SK-N-SH treated with all-trans-retinoic acid at 6 μM for 48 hours (cell line): ENCODE measurements at regions not wholly inside any gene's neighbourhood (a gene's known extent, or its start where the extent isn't known, plus 50 kb on each side); places are given as distances from the start of the nearest gene placed in this dataset.
A peak's percentile ranks its signal among the peaks of the same experiment; 100 is the strongest.

Source experiments
- ATAC-seq: fragments of 200-7000 bp; cut with Tn5 transposase; 3 replicates; pipeline ENCODE4 v1.9.1; 2020; ENCODE audit warnings: mild to moderate bottlenecking, moderate library complexity
- ARNTL ChIP-seq: fragments of 450-650 bp; formaldehyde crosslinking; IDR thresholded peaks from 2 replicates; pipeline ENCODE4 v1.5.0; 2020; ENCODE audit warnings: low read depth, mild to moderate bottlenecking, moderate library complexity, borderline replicate concordance
- BACH2 ChIP-seq: fragments of 250-450 bp; sonication (Bioruptor Pico); IDR thresholded peaks from 2 replicates; pipeline ENCODE4 v1.9.0; 2021; ENCODE audit warnings: mild to moderate bottlenecking, borderline replicate concordance
- CSDC2 ChIP-seq: fragments of 250-450 bp; sonication (Bioruptor Pico); IDR thresholded peaks from 2 replicates; pipeline ENCODE4 v1.5.0; 2020; ENCODE audit warnings: mild to moderate bottlenecking, moderate library complexity
- ESRRG ChIP-seq: fragments of 250-450 bp; sonication (Bioruptor Pico); IDR thresholded peaks from 2 replicates; pipeline ENCODE4 v1.6.1; 2021; ENCODE audit warnings: mild to moderate bottlenecking
- GLIS3 ChIP-seq: fragments of 250-450 bp; sonication (Bioruptor Pico); IDR thresholded peaks from 2 replicates; pipeline ENCODE4 v1.5.0; 2020; ENCODE audit warnings: mild to moderate bottlenecking, moderate library complexity
- ISL1 ChIP-seq: fragments of 250-450 bp; sonication (Bioruptor Pico); IDR thresholded peaks from 2 replicates; pipeline ENCODE4 v2.1.2; 2022; ENCODE audit warnings: mild to moderate bottlenecking, moderate library complexity
- OSR1 ChIP-seq: fragments of 250-450 bp; sonication (Bioruptor Pico); IDR thresholded peaks from 2 replicates; pipeline ENCODE4 v1.8.0; 2022; ENCODE audit warnings: moderate library complexity, mild to moderate bottlenecking, inconsistent platforms
- PPARA ChIP-seq: fragments of 250-450 bp; sonication (Bioruptor Pico); IDR thresholded peaks from 2 replicates; pipeline ENCODE4 v1.5.0; 2020; ENCODE audit warnings: mild to moderate bottlenecking, borderline replicate concordance
- SNAI2 ChIP-seq: fragments of 250-450 bp; sonication (Bioruptor Pico); IDR thresholded peaks from 2 replicates; pipeline ENCODE4 v1.5.0; 2020; ENCODE audit warnings: mild to moderate bottlenecking, moderate library complexity
- TOX ChIP-seq: fragments of 250-450 bp; sonication (Bioruptor Pico); IDR thresholded peaks from 2 replicates; pipeline ENCODE4 v1.8.0; 2021; ENCODE audit warnings: mild to moderate bottlenecking, moderate library complexity, borderline replicate concordance
- ZC3H10 ChIP-seq: fragments of 250-450 bp; sonication (Bioruptor Pico); IDR thresholded peaks from 2 replicates; pipeline ENCODE4 v1.5.1; 2021; ENCODE audit warnings: mild to moderate bottlenecking, moderate library complexity
- ZFP3 ChIP-seq: fragments of 250-450 bp; sonication (Bioruptor Pico); IDR thresholded peaks from 2 replicates; pipeline ENCODE4 v1.5.0; 2020; ENCODE audit warnings: mild to moderate bottlenecking, moderate library complexity
- ZFP30 ChIP-seq: fragments of 450-650 bp; formaldehyde crosslinking; IDR thresholded peaks from 2 replicates; pipeline ENCODE4 v1.5.0; 2022; ENCODE audit warnings: mild to moderate bottlenecking, moderate library complexity
- ZNF565 ChIP-seq: fragments of 450-650 bp; formaldehyde crosslinking; conservative IDR thresholded peaks from 2 replicates; pipeline ENCODE4 v1.5.0; 2020; ENCODE audit warnings: low read depth, mild to moderate bottlenecking, moderate library complexity
- ZNF70 ChIP-seq: fragments of 450-650 bp; formaldehyde crosslinking; IDR thresholded peaks from 2 replicates; pipeline ENCODE4 v1.5.0; 2020; ENCODE audit warnings: mild to moderate bottlenecking, moderate library complexity
- ZNF8 ChIP-seq: fragments of 450-650 bp; formaldehyde crosslinking; IDR thresholded peaks from 2 replicates; pipeline ENCODE4 v1.5.0; 2020; ENCODE audit warnings: mild to moderate bottlenecking, moderate library complexity
- TF ChIP-seq, protein P1 (sequence below): fragments of 250-450 bp; sonication (Bioruptor Pico); IDR thresholded peaks from 2 replicates; pipeline ENCODE4 v1.5.0; 2020; ENCODE audit warnings: mild to moderate bottlenecking, moderate library complexity
- TF ChIP-seq, protein P2 (sequence below): fragments of 250-450 bp; sonication (Bioruptor Pico); IDR thresholded peaks from 2 replicates; pipeline ENCODE4 v1.8.0; 2021; ENCODE audit warnings: low read depth, mild to moderate bottlenecking, moderate library complexity, borderline replicate concordance
- TF ChIP-seq, protein P3 (sequence below): fragments of 250-450 bp; sonication (Bioruptor Pico); IDR thresholded peaks from 2 replicates; pipeline ENCODE4 v1.5.1; 2021; ENCODE audit warnings: mild to moderate bottlenecking, moderate library complexity
- TF ChIP-seq, protein P4 (sequence below): fragments of 250-450 bp; sonication (Bioruptor Pico); IDR thresholded peaks from 2 replicates; pipeline ENCODE4 v1.8.0; 2020; ENCODE audit warnings: mild to moderate bottlenecking, moderate library complexity, borderline replicate concordance

DNA sequence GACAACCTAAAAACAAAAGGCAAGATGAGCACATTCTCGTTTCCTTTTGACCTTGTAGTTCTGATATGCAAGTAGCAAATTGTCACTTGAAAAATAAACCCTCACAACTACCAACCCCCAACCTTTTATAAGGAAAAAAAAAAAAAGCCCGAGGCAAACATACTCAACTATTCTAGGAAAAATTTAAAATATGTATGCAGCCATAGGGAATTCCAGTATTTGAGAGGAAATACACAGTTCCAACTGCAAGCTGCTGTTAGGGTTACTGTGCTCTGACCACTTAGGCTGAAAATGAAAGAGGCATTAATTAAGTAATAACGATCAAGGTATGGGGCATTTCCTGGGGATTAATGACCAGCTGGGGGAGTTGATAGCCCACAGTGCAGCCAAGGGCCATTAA lies 281.9 kb upstream of the DPH6 start (continued):
- no peak for TF ChIP-seq SNAI2
- TF ChIP-seq, protein P1, sequence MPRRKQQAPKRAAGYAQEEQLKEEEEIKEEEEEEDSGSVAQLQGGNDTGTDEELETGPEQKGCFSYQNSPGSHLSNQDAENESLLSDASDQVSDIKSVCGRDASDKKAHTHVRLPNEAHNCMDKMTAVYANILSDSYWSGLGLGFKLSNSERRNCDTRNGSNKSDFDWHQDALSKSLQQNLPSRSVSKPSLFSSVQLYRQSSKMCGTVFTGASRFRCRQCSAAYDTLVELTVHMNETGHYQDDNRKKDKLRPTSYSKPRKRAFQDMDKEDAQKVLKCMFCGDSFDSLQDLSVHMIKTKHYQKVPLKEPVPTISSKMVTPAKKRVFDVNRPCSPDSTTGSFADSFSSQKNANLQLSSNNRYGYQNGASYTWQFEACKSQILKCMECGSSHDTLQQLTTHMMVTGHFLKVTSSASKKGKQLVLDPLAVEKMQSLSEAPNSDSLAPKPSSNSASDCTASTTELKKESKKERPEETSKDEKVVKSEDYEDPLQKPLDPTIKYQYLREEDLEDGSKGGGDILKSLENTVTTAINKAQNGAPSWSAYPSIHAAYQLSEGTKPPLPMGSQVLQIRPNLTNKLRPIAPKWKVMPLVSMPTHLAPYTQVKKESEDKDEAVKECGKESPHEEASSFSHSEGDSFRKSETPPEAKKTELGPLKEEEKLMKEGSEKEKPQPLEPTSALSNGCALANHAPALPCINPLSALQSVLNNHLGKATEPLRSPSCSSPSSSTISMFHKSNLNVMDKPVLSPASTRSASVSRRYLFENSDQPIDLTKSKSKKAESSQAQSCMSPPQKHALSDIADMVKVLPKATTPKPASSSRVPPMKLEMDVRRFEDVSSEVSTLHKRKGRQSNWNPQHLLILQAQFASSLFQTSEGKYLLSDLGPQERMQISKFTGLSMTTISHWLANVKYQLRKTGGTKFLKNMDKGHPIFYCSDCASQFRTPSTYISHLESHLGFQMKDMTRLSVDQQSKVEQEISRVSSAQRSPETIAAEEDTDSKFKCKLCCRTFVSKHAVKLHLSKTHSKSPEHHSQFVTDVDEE (CRISPR knock-in tag), result no peak

DNA sequence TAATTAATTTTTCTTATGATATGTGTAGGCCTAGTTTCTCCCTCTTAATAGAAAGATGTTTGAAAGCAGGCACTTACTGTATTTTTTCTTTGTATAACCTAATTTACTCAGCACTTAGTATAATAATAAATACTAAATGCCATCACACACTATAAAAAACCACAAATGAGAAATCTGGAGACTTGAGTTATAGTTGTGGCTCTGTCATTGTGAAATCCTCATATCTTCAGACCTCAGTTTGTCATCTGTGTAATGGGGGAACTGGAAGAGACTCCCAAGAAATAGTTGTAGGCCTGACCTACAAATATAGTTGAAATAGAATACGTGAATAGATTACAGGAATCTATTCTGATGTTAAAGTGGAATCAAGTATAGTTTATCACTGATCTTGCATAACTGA lies 287.6 kb upstream of the DPH6 start:
- TF ChIP-seq GLIS3 (CRISPR knock-in tag) (no peak), ZNF70 (CRISPR knock-in tag) (no peak), ISL1 (CRISPR knock-in tag) (peak; percentile 61)
- TF ChIP-seq, all 23 proteins: peak for 1
- no peak for ATAC-seq

DNA sequence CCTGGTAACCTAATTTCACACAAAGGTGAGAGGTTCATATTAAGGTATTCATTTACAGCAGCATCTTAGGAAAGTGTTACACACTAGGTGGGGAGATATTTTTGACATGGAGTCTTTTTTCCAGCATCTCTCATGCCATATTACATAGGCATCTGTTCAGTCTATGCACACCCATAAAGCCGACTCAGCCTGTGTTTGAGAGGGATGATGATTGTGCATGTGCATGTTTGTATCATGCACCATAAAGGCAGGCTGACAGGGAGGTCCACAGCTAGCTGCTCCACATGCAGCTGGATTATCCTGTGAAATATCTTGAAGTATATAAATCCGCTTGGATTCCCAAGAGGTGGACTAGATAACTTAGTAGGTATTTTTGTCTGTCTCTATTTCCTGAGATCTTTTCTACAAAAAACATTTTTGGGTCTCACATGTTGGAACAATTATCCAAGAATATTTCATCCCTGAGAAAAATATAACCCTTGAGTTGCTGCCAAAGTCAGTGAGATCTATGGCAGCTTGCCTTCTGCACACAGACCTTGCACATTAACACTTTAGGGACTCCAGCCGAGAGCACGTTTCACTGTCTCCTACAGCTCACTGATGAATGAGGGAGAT lies 288.4 kb upstream of the DPH6 start:
- no peak for ATAC-seq
- TF ChIP-seq BACH2 (no peak), ESRRG (CRISPR knock-in tag) (no peak), ZNF70 (CRISPR knock-in tag) (no peak), SNAI2 (no peak), ZNF565 (no peak), OSR1 (CRISPR knock-in tag) (no peak), GLIS3 (CRISPR knock-in tag) (no peak), ARNTL (no peak), ZC3H10 (no peak), ZNF8 (CRISPR knock-in tag) (no peak)
- TF ChIP-seq, protein P2, sequence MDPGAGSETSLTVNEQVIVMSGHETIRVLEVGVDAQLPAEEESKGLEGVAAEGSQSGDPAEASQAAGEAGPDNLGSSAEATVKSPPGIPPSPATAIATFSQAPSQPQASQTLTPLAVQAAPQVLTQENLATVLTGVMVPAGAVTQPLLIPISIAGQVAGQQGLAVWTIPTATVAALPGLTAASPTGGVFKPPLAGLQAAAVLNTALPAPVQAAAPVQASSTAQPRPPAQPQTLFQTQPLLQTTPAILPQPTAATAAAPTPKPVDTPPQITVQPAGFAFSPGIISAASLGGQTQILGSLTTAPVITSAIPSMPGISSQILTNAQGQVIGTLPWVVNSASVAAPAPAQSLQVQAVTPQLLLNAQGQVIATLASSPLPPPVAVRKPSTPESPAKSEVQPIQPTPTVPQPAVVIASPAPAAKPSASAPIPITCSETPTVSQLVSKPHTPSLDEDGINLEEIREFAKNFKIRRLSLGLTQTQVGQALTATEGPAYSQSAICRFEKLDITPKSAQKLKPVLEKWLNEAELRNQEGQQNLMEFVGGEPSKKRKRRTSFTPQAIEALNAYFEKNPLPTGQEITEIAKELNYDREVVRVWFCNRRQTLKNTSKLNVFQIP (CRISPR knock-in tag), result no peak
- TF ChIP-seq, protein P3, sequence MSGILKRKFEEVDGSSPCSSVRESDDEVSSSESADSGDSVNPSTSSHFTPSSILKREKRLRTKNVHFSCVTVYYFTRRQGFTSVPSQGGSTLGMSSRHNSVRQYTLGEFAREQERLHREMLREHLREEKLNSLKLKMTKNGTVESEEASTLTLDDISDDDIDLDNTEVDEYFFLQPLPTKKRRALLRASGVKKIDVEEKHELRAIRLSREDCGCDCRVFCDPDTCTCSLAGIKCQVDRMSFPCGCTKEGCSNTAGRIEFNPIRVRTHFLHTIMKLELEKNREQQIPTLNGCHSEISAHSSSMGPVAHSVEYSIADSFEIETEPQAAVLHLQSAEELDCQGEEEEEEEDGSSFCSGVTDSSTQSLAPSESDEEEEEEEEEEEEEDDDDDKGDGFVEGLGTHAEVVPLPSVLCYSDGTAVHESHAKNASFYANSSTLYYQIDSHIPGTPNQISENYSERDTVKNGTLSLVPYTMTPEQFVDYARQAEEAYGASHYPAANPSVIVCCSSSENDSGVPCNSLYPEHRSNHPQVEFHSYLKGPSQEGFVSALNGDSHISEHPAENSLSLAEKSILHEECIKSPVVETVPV (CRISPR knock-in tag), result no peak

DNA sequence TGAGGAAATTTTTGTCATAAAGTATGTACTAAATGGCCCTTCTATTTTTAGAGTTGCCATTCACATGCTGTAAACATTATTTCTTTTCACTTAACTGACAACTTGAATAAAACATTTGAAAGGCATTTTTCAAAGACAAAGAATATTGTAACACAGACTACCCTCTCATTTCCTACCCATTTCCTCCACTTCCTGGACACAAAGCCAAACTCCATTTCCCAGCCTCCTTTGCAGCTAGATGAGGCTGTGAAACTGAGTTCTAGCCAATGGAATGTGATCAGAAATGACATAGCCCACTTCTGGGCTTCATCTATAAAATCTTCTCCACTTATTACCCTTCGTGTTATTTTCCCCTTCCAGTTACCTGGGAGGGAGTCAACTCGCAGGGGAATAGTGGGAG lies 288.9 kb upstream of the DPH6 start:
- TF ChIP-seq ZFP3 (CRISPR knock-in tag) (no peak), CSDC2 (CRISPR knock-in tag) (no peak), PPARA (no peak), TOX (CRISPR knock-in tag) (no peak), ZC3H10 (no peak), ZFP30 (no peak), OSR1 (CRISPR knock-in tag) (no peak)
- TF ChIP-seq, protein P4, sequence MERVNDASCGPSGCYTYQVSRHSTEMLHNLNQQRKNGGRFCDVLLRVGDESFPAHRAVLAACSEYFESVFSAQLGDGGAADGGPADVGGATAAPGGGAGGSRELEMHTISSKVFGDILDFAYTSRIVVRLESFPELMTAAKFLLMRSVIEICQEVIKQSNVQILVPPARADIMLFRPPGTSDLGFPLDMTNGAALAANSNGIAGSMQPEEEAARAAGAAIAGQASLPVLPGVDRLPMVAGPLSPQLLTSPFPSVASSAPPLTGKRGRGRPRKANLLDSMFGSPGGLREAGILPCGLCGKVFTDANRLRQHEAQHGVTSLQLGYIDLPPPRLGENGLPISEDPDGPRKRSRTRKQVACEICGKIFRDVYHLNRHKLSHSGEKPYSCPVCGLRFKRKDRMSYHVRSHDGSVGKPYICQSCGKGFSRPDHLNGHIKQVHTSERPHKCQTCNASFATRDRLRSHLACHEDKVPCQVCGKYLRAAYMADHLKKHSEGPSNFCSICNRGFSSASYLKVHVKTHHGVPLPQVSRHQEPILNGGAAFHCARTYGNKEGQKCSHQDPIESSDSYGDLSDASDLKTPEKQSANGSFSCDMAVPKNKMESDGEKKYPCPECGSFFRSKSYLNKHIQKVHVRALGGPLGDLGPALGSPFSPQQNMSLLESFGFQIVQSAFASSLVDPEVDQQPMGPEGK, result no peak
- TF ChIP-seq, protein P2 (CRISPR knock-in tag), result no peak
- TF ChIP-seq, protein P3 (CRISPR knock-in tag), result no peak
- TF ChIP-seq, all 23 proteins: peak for 0
- ATAC-seq, result no peak
